Activated CD4-positive, alpha-beta T cell treated with anti-CD3 and anti-CD28 coated beads, Interleukin-2, amount 50 U/mL, for 24 hours (primary cell): ENCODE measurements at regions not wholly inside any gene's neighbourhood (a gene's known extent, or its start where the extent isn't known, plus 50 kb on each side); places are given as distances from the start of the nearest gene placed in this dataset.
A peak's percentile ranks its signal among the peaks of the same experiment; 100 is the strongest.
"Not testable (repeated sequence)": the region's sequence is repeated elsewhere in the genome, so short reads cannot be mapped to it uniquely, and the experiment has no call there.

Experiments used
- DNase-seq, 2 donors: peaks; one replicate each; pipeline ENCODE4 v3.0.0-alpha.2; 2020; ENCODE audit warnings: low read depth in 1 of 2, low spot score in 1 of 2

GRCh38 chr1:233435622-233436021, 108.1 kb downstream of the MAP3K21 start:
- no peak for DNase-seq

- no peak for DNase-seq
Observed at GRCh38 chr1:233439721-233440120, 112.2 kb downstream of the MAP3K21 start.

- DNase-seq, result peak in 1 of 2 donors; percentile 3
Observed at GRCh38 chr1:233440951-233441401, 113.5 kb downstream of the MAP3K21 start.

GRCh38 chr1:233442026-233442780, 114.7 kb downstream of the MAP3K21 start:
- no peak for DNase-seq

GRCh38 chr1:233443040-233443760, 115.7 kb downstream of the MAP3K21 start:
- DNase-seq, result no peak

GRCh38 chr1:233444484-233444883, 117.0 kb downstream of the MAP3K21 start:
- no peak for DNase-seq

- DNase-seq, result no peak
Observed at GRCh38 chr1:233445737-233446136, 118.2 kb downstream of the MAP3K21 start.

- DNase-seq, result no peak
Observed at GRCh38 chr1:233446935-233447334, 119.4 kb downstream of the MAP3K21 start.

GRCh38 chr1:233448109-233448689, 120.7 kb downstream of the MAP3K21 start:
- DNase-seq, result no peak

GRCh38 chr1:233452724-233453123, 125.2 kb downstream of the MAP3K21 start:
- DNase-seq, result no peak

- DNase-seq, result no peak
Observed at GRCh38 chr1:233453433-233454200, 126.1 kb downstream of the MAP3K21 start.

GRCh38 chr1:233459470-233459945, 132.0 kb downstream of the MAP3K21 start:
- DNase-seq, result no peak

- no peak for DNase-seq
Observed at GRCh38 chr1:233459968-233460367, 132.4 kb downstream of the MAP3K21 start.

- DNase-seq, result no peak
Observed at GRCh38 chr1:233460692-233461091, 133.2 kb downstream of the MAP3K21 start.

- no peak for DNase-seq
Observed at GRCh38 chr1:233461847-233462246, 134.3 kb downstream of the MAP3K21 start.

- DNase-seq, result no peak
Observed at GRCh38 chr1:233463333-233463732, 135.8 kb downstream of the MAP3K21 start.

GRCh38 chr1:233465745-233466343, 138.3 kb downstream of the MAP3K21 start:
- DNase-seq, result no peak

- DNase-seq, result no peak
Observed at GRCh38 chr1:233470741-233471499, 143.0 kb upstream of the KCNK1 start.

GRCh38 chr1:233471851-233472250, 142.1 kb upstream of the KCNK1 start:
- not testable (repeated sequence) for DNase-seq

GRCh38 chr1:233472796-233473195, 141.1 kb upstream of the KCNK1 start:
- DNase-seq, result not testable (repeated sequence)
